Stimulated activated memory B cell treated with anti-CD40 and anti-IgM and Interleukin-4, amounts not matched to agents 10 μg/mL and 1 μg/mL and 100 μg/mL, for 72 hours (primary cell): ENCODE measurements at regions not wholly inside any gene's neighbourhood (a gene's known extent, or its start where the extent isn't known, plus 50 kb on each side); places are given as distances from the start of the nearest gene placed in this dataset.

Experiments
- ATAC-seq: fragments of 150-1000 bp; cut with Tn5 transposase; 2 replicates; pipeline ENCODE4 v1.10.0; 2021
- H3K27ac Mint-ChIP-seq: one replicate; pipeline ENCODE4 v1.8.0; 2022; ENCODE audit warnings: mild to moderate bottlenecking, mixed read lengths
- H3K27me3 Mint-ChIP-seq: one replicate; pipeline ENCODE4 v1.8.0; 2022; ENCODE audit warnings: mixed read lengths
- H3K36me3 Mint-ChIP-seq: one replicate; pipeline ENCODE4 v1.8.0; 2022; ENCODE audit warnings: mixed read lengths
- H3K4me1 Mint-ChIP-seq: one replicate; pipeline ENCODE4 v1.8.0; 2022; ENCODE audit warnings: mixed read lengths
- H3K4me3 Mint-ChIP-seq: one replicate; pipeline ENCODE4 v1.8.0; 2022; ENCODE audit warnings: mild to moderate bottlenecking, moderate library complexity, mixed read lengths
- H3K9me3 Mint-ChIP-seq: one replicate; pipeline ENCODE4 v1.8.0; 2022; ENCODE audit warnings: mixed read lengths

DNA sequence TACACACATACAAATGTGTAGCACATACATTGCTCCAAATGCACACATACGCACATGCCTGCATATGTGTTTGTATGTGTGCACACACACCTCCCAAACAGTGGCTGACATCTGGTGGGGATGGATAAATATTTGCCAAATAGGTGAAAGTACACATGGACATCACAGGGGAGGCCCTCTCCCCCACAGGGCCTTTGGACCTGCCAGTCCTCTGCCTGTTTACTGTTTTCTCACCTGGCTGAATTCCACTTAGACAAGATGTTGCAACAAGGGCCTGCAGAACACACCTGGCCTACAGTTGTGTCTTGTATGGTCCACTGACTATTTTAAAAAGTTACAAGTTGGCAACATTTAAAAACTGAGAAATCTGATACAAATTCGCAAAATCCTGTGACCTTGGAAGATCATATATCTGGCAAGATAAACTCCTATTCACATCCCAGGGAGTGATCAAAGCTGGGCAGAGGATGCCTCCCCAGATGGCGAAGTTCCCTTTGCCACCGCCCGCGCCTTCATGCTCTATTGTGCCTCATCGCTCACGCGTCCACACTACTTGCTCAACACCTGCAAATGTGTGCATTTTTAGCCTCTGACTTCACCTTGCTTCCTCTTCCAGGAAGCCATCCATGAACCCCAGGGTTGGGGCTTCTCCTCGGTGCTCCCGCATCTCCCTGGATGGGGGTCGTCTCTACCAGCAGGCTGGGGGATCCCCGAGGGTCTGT lies 118.4 kb upstream of the FZD10 start:
- no peak overlapping the region for H3K4me3 Mint-ChIP-seq
- no peak overlapping the region for H3K27ac Mint-ChIP-seq
- H3K27me3 Mint-ChIP-seq, result peaks cover 29% of the 10 kb centered on the region
- H3K9me3 Mint-ChIP-seq, result peaks cover 8% of the 10 kb centered on the region
- H3K4me1 Mint-ChIP-seq, result no peaks in the 10 kb centered on the region
- ATAC-seq, result no peak
- no peaks in the 10 kb centered on the region for H3K36me3 Mint-ChIP-seq

- no peak for ATAC-seq
- Mint-ChIP-seq H3K27me3 (peaks cover 26% of the 10 kb centered on the region), H3K27ac (no peak overlapping the region), H3K4me3 (no peak overlapping the region), H3K4me1 (no peaks in the 10 kb centered on the region), H3K36me3 (no peaks in the 10 kb centered on the region), H3K9me3 (peaks cover 9% of the 10 kb centered on the region)
Observed at GRCh38 chr12:130044991-130045621, 117.2 kb upstream of the FZD10 start.

- peaks cover 8% of the 10 kb centered on the region for H3K9me3 Mint-ChIP-seq
- no peak overlapping the region for H3K4me3 Mint-ChIP-seq
- no peak overlapping the region for H3K27ac Mint-ChIP-seq
- H3K4me1 Mint-ChIP-seq, result no peaks in the 10 kb centered on the region
- no peaks in the 10 kb centered on the region for H3K36me3 Mint-ChIP-seq
- ATAC-seq, result no peak
- H3K27me3 Mint-ChIP-seq, result peaks cover 28% of the 10 kb centered on the region
Observed at GRCh38 chr12:130049666-130050065, 112.6 kb upstream of the FZD10 start.

- peaks cover 17% of the 10 kb centered on the region for H3K9me3 Mint-ChIP-seq
- peaks cover 12% of the 10 kb centered on the region for H3K27me3 Mint-ChIP-seq
- ATAC-seq, result no peak
- no peak overlapping the region for H3K4me3 Mint-ChIP-seq
- H3K36me3 Mint-ChIP-seq, result no peaks in the 10 kb centered on the region
- no peak overlapping the region for H3K27ac Mint-ChIP-seq
- peaks cover 6% of the 10 kb centered on the region for H3K4me1 Mint-ChIP-seq
Observed at GRCh38 chr12:130051900-130052299, 110.4 kb upstream of the FZD10 start.

DNA sequence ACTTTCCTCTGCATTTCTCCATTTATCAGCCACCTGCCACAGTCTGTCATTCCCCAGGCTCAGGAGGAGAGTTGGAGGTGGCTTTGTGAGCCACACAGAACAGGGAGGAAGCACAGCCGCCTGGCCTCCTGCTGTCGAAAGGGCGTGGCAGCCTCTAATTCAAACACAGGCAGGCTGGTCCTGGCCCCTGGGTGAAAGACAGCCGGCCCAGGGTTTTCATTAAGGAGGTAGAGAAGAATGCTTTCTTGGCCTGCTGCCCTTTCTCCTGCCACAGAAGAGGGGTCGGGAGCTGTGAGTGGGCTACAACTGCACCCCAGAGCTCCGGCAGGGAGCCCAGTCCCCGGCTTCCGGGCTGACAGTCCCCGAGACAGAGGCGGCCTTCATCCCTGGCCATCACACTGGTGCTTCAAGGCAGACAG lies 108.6 kb upstream of the FZD10 start:
- no peak overlapping the region for H3K27ac Mint-ChIP-seq
- no peak overlapping the region for H3K4me3 Mint-ChIP-seq
- H3K36me3 Mint-ChIP-seq, result no peaks in the 10 kb centered on the region
- peaks cover 12% of the 10 kb centered on the region for H3K27me3 Mint-ChIP-seq
- H3K9me3 Mint-ChIP-seq, result peaks cover 17% of the 10 kb centered on the region
- ATAC-seq, result no peak
- peaks cover 6% of the 10 kb centered on the region for H3K4me1 Mint-ChIP-seq

DNA sequence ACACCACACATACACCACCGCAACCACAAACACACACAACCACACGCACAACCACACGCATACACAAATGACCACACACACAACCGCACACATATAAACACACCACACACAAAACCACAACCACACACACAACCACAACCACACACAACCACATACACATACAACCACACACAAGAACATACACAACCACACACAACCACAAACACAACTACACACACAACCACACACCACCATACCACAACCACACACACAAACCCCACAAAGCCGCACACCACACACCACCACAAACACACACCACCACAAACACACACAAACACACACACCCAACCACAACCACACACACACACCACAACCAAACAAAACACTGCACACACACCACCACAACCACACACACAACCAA lies 107.5 kb upstream of the FZD10 start:
- Mint-ChIP-seq H3K36me3 (no peaks in the 10 kb centered on the region), H3K4me3 (no peak overlapping the region), H3K27ac (no peak overlapping the region), H3K9me3 (peaks cover 17% of the 10 kb centered on the region), H3K27me3 (peaks cover 12% of the 10 kb centered on the region), H3K4me1 (peaks cover 6% of the 10 kb centered on the region)
- ATAC-seq, result no peak

- Mint-ChIP-seq H3K27me3 (no peaks in the 10 kb centered on the region), H3K9me3 (peaks cover 14% of the 10 kb centered on the region), H3K4me3 (no peak overlapping the region), H3K36me3 (no peaks in the 10 kb centered on the region), H3K27ac (no peak overlapping the region), H3K4me1 (peaks cover 6% of the 10 kb centered on the region)
- no peak for ATAC-seq
Observed at GRCh38 chr12:130058926-130059472, 103.3 kb upstream of the FZD10 start.

DNA sequence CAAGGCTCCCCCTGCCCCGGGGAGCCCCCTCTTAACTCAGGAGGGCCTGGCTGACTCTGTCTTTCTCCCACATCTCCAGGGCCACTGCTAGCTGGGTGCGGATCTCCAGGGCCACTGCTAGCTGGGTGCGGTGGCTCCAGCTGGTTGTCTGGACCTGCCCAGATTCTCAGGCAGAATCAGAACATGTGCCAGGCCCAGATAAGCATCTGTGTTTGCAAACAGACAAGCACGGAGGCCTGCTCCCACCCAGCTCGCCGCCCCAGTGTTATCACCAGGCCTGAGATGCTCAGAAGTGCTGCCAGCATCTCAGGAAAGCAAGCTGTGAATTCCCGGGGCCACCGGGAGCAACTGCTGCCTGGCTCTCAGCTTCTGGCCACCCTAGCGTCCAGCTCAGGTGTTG lies 98.4 kb upstream of the FZD10 start:
- no peaks in the 10 kb centered on the region for H3K36me3 Mint-ChIP-seq
- H3K27ac Mint-ChIP-seq, result no peak overlapping the region
- H3K4me1 Mint-ChIP-seq, result no peaks in the 10 kb centered on the region
- H3K4me3 Mint-ChIP-seq, result no peak overlapping the region
- peaks cover 6% of the 10 kb centered on the region for H3K9me3 Mint-ChIP-seq
- ATAC-seq, result no peak
- H3K27me3 Mint-ChIP-seq, result no peaks in the 10 kb centered on the region

GRCh38 chr12:130064999-130065398 lies 97.3 kb upstream of the FZD10 start:
- H3K27ac Mint-ChIP-seq, result no peak overlapping the region
- no peaks in the 10 kb centered on the region for H3K27me3 Mint-ChIP-seq
- H3K4me1 Mint-ChIP-seq, result no peaks in the 10 kb centered on the region
- H3K4me3 Mint-ChIP-seq, result no peak overlapping the region
- H3K9me3 Mint-ChIP-seq, result peaks cover 6% of the 10 kb centered on the region
- no peak for ATAC-seq
- H3K36me3 Mint-ChIP-seq, result no peaks in the 10 kb centered on the region

DNA sequence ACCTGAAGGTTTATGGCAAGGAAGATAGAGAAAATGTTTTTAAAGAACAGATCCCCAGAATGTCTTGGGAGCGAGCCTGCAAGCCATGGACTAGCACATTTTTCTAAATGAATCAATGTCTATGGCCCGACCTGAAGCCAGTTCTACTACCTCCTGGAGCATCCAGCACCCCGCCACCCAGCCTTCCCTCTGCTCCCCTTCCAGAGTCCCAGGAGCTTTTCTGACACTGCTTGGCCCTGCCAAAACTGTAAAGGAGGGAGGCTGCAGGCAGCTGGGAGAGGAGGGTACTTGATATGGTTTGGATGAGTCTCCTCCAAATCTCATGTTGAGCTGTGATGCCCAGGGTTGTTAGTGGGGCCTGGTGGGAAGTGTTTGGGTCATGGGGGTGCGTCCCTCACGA lies 95.5 kb upstream of the FZD10 start:
- Mint-ChIP-seq H3K27ac (no peak overlapping the region), H3K9me3 (peaks cover 4% of the 10 kb centered on the region), H3K27me3 (no peaks in the 10 kb centered on the region), H3K4me1 (no peaks in the 10 kb centered on the region), H3K4me3 (no peak overlapping the region), H3K36me3 (no peaks in the 10 kb centered on the region)
- no peak for ATAC-seq

DNA sequence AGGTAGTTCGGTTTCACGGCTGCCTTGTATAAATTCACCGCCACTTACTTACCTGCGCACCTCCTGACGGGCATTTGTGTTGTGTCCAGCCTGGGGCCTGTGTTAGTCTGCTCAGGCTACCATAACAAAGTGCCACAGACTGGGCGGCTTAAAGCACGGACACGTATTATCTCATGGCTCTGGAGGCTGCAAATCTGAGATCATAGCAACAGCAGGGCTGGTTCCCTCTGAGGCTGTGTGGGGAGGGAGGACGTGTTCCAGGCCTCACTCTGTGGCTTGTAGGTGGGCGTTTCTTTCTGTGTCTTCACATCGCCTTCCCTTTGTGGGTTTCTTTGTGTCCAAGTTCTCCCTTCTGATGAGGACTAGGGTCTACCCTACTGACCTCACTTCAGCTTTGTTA lies 93.5 kb upstream of the FZD10 start:
- Mint-ChIP-seq H3K36me3 (no peaks in the 10 kb centered on the region), H3K27ac (no peak overlapping the region), H3K4me3 (no peak overlapping the region), H3K27me3 (no peaks in the 10 kb centered on the region), H3K9me3 (peaks cover 2% of the 10 kb centered on the region), H3K4me1 (no peaks in the 10 kb centered on the region)
- ATAC-seq, result no peak

DNA sequence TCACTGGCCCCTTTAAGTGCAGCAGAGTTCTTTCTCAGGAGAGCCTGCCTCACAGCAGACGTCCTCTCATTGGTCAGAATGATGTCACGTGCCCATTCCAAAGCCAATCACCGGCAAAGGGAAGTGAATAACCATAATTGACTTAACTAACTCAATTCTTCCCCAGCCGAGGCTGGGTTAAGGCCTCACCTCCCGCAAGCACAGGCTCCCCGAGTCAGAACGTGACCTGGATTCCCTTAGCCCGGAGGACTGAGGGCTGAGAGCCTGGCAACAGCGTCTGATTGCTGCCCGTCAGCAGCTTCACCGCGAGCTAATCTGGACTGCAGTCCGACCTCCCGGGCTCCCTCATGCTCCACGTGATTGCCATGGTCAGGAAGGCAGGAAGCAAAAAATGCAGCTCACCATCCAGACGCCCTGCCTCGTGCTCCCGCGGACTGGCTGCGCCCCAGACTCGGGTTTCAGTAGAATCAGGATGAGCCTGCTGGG lies 92.1 kb upstream of the FZD10 start:
- Mint-ChIP-seq H3K27me3 (no peaks in the 10 kb centered on the region), H3K36me3 (no peaks in the 10 kb centered on the region), H3K4me1 (no peaks in the 10 kb centered on the region), H3K4me3 (no peak overlapping the region), H3K9me3 (peaks cover 2% of the 10 kb centered on the region), H3K27ac (no peak overlapping the region)
- ATAC-seq, result no peak

DNA sequence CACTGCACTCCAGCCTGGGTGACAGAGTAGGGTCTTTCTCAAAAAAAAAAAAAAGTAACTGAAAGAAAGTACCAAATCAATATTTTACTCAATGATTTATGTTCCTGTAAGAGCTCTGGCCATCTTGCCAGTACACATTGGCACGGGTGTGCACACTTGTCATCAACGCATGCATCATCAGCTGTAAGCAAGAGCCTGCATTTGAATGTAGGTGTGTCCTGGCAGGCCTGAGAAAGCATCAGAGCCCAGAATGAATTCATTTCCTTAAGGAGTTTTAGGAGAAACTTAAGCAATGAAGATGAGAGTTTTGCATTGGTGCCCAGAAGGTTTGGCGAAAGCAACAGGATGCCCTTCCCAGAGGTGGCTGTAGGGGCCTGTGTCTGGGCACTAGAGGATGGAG lies 88.5 kb upstream of the FZD10 start:
- no peak overlapping the region for H3K4me3 Mint-ChIP-seq
- peaks cover 18% of the 10 kb centered on the region for H3K9me3 Mint-ChIP-seq
- H3K36me3 Mint-ChIP-seq, result no peaks in the 10 kb centered on the region
- no peak for ATAC-seq
- no peaks in the 10 kb centered on the region for H3K27me3 Mint-ChIP-seq
- H3K4me1 Mint-ChIP-seq, result no peaks in the 10 kb centered on the region
- no peak overlapping the region for H3K27ac Mint-ChIP-seq

- Mint-ChIP-seq H3K36me3 (no peaks in the 10 kb centered on the region), H3K4me3 (no peak overlapping the region), H3K9me3 (peaks cover 18% of the 10 kb centered on the region), H3K27me3 (no peaks in the 10 kb centered on the region), H3K27ac (no peak overlapping the region), H3K4me1 (no peaks in the 10 kb centered on the region)
- no peak for ATAC-seq
Observed at GRCh38 chr12:130074661-130075406, 87.4 kb upstream of the FZD10 start.

DNA sequence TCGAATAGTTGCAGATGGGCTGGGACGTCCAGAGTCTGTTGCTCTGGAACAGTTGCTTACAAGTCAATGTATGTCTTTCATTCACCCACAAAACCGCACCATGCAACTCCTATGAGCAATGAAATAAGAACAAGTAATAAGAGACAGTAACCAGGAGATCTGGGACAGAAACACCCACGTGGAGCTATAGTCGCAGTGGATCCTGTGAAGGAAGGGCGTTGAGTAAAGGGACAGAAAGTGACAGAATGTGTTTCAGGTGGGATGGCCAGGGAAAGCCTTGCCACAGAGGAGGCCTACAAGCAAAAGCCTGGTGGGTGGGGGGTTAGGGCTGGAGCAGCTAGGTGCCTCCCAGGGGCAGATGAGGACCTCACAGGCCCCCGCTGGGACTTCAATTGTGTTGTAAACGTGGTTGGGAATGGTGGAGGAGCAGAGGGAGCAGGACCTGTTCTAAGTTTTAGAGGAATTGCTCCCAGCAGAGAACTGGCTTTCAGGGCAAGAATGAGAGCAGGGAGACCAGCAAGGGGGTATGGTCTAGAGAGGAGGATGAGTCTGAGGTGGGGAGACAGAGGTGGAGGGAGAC lies 86.7 kb upstream of the FZD10 start:
- no peaks in the 10 kb centered on the region for H3K36me3 Mint-ChIP-seq
- no peaks in the 10 kb centered on the region for H3K27me3 Mint-ChIP-seq
- no peak for ATAC-seq
- H3K9me3 Mint-ChIP-seq, result peaks cover 18% of the 10 kb centered on the region
- no peaks in the 10 kb centered on the region for H3K4me1 Mint-ChIP-seq
- no peak overlapping the region for H3K27ac Mint-ChIP-seq
- H3K4me3 Mint-ChIP-seq, result no peak overlapping the region
